T-helper 1 cell treated with Interleukin-12 subunit alpha and Interleukin-12 subunit beta and Interleukin-4 antibody, amounts not matched to agents 30 ng/mL and 1 ng/mL, for 36 hours (primary cell): ENCODE measurements at regions not wholly inside any gene's neighbourhood (a gene's known extent, or its start where the extent isn't known, plus 50 kb on each side); places are given as distances from the start of the nearest gene placed in this dataset.

ENCODE experiments used
- intact Hi-C: fragments of 100-400 bp; cut with micrococcal nuclease; formaldehyde crosslinking; loops from one replicate; pipeline ENCODE4 v1.15.1; 2024

GRCh38 chr4:123599061-123599919 is 202.7 kb downstream of the SPRY1 start:
- intact Hi-C loops = loop anchor here (2.0 kb wide), 1 partner anchor 34 kb away; no protein-coding TSS in a partner anchor

- intact Hi-C loops = loop anchor here (1.0 to 5.0 kb wide), 4 partner anchors 35 to 204 kb away; partner anchors contain the start of gene SPRY1
Measured at GRCh38 chr4:123599920-123600810, 203.6 kb downstream of the SPRY1 start.

DNA sequence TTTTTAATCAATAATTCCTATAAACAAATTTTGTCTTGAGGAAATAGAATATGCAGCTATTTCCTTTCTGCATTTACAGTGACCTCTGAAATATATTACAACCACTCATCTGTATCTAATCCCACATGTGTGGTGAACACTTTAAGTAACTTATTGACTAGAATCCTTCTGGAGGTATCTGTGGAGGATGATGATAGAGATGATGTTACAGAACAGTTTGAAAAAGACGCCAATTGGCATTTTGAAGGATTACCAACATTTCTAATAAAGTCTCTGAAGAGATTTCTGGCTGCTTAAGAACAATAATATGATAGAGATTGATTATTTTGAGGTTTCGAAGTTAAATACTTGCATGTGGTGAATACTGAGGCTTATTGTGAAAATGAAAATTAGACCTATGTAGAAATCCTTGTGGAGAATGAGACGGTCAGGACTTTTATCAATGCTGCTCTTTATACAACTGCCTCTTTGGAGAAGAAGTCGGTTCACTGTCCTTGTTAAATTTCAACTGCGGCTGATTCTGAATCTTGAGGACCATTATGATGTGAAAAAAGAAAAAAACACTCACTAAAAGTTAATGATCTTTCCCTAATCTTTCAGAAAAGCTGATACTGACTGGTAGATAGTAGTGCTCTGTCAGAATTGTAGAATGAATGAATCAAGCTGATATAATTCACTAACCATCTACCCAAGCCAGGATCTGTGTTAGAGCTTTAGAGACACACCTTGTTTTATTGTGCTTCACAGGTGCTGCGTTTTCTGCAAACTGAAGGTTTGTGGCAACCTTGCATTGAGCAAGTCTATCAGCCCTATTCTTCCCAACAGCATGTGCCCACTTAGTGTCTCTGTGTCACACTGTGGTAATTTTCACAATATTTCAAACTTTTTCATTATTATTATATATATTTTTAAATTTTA is 204.7 kb downstream of the SPRY1 start:
- intact Hi-C loops = loop anchor here (1.0 to 5.0 kb wide), 3 partner anchors 40 to 205 kb away; partner anchors contain the start of gene SPRY1

DNA sequence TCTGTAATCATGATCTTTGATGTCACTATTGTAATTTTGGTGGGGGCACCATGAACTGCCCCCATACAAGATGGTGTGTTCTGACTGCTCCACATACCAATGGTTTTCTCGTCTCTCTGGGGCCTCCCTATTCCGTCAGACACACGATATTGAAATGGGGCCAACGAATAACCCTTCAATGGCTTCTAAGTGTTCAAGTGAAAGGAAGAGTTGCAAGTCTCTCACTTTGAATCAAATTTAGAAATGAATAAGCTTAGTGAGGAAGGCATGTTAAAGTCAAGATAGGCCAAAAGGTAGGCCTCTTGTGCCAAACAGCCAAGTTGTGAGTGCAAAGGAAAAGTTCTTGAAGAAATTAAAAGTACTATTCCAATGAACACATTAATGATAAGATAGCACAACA is 205.4 kb downstream of the SPRY1 start:
- intact Hi-C loops = loop anchor here (5.0 kb wide), 1 partner anchor 70 kb away; no protein-coding TSS in a partner anchor

- intact Hi-C loops = loop anchor here (5.0 kb wide), 1 partner anchor 69 kb away; no protein-coding TSS in a partner anchor
Measured at GRCh38 chr4:123603165-123603564, 206.6 kb downstream of the SPRY1 start.

DNA sequence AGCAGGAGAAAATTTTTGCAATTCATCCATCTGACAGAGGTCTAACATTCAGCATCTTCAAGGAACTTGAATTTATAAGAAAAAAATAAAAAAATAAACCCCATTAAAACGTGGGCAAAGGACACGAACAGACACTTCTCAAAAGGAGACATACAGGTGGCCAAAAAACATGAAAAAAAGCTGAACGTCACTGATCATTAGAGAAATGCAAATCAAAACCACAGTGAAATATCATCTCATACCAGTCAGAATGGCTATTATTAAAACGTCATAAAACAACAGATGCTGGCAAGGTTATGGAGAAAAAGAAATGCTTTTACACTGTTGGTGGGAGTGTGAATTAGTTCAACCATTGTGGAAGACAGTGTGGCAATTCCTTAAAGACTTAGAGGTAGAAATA is 209.2 kb downstream of the SPRY1 start:
- intact Hi-C loops = loop anchor here (2.0 kb wide), 1 partner anchor 19 kb away; no protein-coding TSS in a partner anchor

- intact Hi-C loops = loop anchor here (2.0 kb wide), 1 partner anchor 18 kb away; no protein-coding TSS in a partner anchor
Measured at GRCh38 chr4:123606336-123606735, 209.7 kb downstream of the SPRY1 start.

DNA sequence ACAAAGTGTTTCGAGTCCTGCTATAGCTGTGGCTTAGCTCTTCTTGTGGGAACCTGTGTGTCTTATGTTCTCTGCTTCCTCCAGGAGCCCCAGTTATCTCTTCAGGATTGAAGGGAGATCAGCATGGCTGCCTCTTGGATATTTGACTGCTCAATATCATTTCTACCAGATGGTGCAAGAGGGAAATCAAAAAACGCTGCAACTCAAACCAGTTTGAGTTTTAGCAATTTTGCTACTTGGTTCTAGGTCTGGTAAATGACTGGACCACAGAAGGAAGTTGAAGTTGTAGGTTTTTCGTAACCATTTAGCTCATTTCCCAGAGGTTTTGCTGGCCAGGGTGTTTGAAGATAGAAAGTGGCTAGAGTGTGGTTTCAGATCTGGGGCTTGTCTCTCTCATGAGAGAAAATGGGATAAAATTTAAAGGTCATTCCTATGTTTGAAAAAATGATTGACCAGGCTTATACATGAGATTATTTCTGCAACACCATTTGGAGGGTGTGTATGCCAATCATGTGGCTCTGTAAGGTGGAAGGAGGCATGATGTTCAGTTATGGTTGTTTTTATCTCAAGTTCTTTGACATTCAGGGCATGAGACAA is 210.4 kb downstream of the SPRY1 start:
- intact Hi-C loops = loop anchor here (2.0 kb wide), 1 partner anchor 18 kb away; no protein-coding TSS in a partner anchor

DNA sequence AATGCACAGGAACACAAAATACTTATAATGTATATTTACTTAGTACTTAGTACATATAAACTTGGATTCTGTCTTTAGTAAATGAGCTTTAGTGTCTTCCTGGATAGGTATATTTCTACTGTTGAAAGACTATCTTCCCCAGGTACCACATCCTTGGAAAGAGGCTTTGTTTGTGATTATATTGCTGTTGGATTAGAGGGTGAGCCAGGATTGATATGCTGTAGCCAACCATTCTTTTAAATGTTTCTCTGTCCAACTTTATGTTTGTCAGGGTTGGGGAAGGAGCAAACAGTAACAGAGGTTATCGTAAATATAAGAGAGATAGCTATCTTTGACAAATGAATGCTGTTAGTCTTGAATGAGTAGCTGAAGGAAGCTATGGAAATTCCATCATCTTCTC is 213.2 kb downstream of the SPRY1 start:
- intact Hi-C loops = no loop called here

DNA sequence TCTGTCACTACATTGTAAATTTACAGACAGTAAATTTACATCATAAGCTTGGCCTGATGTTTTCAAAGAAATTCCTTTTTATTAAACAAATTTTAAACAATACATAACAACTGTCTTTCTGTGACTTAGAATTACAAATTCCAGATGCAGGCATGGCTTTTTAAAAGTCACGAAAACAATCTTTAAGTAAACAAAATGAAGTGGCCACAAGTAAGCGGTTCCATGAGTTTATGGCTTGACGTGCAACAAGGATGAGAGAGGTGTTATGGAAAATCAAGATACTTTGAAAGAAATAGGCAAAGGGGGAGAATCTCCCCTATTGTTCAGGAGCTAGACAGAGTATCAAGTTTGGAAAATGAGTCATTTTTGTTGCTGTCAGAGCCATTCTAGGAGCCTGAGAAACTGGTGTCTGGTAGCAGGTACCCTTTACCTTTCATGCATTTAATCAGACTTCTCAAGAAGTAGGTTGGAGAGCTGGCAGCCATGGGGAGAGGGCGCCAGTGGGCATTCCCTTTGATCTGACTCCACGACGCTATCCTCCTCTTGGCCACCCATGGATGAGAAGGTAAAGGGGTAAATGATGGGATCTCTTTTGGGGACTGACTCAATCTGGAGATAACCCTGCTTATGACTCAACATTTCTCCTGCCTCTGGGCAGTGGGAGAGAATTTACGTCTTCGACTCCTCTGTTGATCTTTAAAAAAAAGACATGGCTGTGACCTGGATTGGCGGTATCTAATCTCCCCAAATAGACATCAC is 217.2 kb downstream of the SPRY1 start:
- intact Hi-C loops = no loop called here

GRCh38 chr4:123615901-123616300 is 219.3 kb downstream of the SPRY1 start:
- intact Hi-C loops = no loop called here

- intact Hi-C loops = no loop called here
Measured at GRCh38 chr4:123616951-123617461, 220.4 kb downstream of the SPRY1 start.

DNA sequence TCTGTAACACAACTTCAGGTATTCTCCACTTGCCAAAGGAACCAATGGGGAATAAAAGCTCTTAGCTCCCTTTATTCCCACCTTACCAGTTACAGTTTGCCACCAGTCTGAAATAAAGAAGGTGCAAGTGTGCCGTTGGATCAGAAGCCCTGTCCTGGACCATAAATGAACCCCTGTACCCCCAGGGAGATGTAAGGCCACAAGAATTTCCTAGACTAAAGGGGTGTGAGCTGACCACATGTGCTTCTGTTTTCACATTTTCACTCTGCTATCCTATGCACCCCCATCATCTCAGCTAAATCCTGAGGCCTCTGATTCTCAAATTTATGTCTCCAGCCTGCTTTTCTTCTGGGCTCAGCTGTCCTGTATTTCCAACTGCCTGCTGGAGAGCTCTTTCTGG is 221.2 kb downstream of the SPRY1 start:
- intact Hi-C loops = no loop called here

- intact Hi-C loops = no loop called here
Measured at GRCh38 chr4:123618606-123619005, 222.0 kb downstream of the SPRY1 start.

DNA sequence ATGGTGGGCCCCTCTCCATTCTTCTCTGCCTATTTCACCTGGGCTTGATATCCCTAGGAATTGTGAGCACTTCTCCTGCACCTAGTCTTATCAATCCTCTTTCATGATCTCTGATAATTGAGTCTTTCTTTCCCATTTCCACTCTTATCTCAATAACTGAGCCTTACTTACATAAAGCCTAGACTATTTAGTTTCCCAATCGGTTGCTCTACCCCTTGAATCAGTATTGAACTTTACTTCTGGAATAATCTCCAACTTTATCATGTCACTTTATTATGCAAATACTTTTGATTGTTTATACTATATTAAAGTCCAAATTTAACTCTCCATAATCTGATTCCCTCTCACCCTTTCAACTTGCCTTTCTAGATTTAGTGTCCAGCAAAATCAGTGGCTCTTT is 222.7 kb downstream of the SPRY1 start:
- intact Hi-C loops = no loop called here

- intact Hi-C loops = no loop called here
Measured at GRCh38 chr4:123619895-123620294, 223.3 kb downstream of the SPRY1 start.

DNA sequence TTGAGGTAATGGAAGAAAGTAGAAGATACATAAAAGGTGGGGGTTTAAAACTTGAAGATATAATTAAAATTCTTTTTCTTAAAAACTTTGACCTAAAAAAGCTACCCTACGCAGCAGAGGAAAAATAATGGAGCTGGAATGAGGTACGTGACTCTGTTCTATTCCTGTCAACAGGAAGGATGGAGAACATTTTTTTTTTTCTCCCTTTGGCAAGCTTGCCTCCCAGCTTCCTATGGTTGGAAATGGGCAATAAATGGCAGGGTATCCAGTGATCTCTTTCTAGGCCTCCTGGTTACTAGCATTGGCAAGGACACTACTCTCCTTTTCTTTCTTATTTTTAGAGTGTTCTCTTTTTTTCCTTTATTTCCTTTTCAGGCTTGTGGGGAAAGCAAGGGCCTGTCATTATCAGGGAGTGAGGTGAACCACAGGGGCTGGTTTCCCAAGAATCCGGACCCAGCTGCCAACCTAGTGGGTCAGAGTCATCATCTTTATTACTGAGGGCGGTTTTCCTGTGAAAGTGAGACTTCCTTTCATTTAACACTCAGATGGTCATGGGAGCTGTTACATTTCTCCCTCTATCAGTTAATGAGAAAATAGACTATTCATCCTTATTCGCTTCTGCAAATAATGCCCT is 224.6 kb downstream of the SPRY1 start:
- intact Hi-C loops = no loop called here

DNA sequence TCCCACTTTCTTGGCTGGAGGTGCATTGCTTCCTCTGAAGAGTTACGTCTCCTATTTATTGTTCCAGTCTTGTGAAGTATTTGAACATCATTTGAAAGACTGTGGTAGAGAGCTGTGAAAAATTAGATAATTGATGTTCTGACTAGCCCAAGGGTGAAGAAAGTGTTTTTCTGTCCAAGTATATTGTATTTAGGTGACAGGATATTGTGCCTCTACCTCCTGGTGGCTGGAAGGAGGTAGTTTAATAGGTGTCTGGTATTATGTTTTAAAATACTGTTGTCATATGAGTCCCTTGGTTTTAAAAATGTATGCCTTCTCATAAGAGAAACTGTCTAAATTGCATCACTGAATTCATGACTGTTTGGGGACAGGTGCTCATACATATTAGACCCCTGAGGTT is 226.0 kb downstream of the SPRY1 start:
- intact Hi-C loops = no loop called here

- intact Hi-C loops = loop anchor here (2.0 kb wide), 1 partner anchor 17 kb away; no protein-coding TSS in a partner anchor
Measured at GRCh38 chr4:123623611-123624010, 227.0 kb downstream of the SPRY1 start.
